ENCODE measurements at regions not wholly inside any gene's neighbourhood (a gene's known extent, or its start where the extent isn't known, plus 50 kb on each side); places are given as distances from the start of the nearest gene placed in this dataset.
A peak's percentile ranks its signal among the peaks of the same experiment; 100 is the strongest.

GRCh38 chr14:39967885-39968284 is 535.7 kb upstream of the FBXO33 start:
- no peak for DNase-seq (ENCODE audit: insufficient read length, low spot score)
- FAIRE-seq = no peak
- no peak for TF ChIP-seq CTCF (IDR thresholded peaks at IDR 0.05; ENCODE audit: insufficient read depth, missing control alignments)

- no peak for FAIRE-seq
- TF ChIP-seq CTCF (IDR thresholded peaks at IDR 0.05; ENCODE audit: insufficient read depth, missing control alignments) = no peak
- no peak for DNase-seq (ENCODE audit: insufficient read length, low spot score)
Observed at GRCh38 chr14:39957987-39958386, 525.8 kb upstream of the FBXO33 start.

GRCh38 chr14:39957290-39957689 is 525.1 kb upstream of the FBXO33 start:
- TF ChIP-seq CTCF (IDR thresholded peaks at IDR 0.05; ENCODE audit: insufficient read depth, missing control alignments) = no peak
- FAIRE-seq (no peak), DNase-seq (ENCODE audit: insufficient read length, low spot score) (no peak)

GRCh38 chr14:39956372-39956771 is 524.1 kb upstream of the FBXO33 start:
- FAIRE-seq (peak; percentile 48), DNase-seq (ENCODE audit: insufficient read length, low spot score) (no peak)
- peak; percentile 49 for TF ChIP-seq CTCF (IDR thresholded peaks at IDR 0.05; ENCODE audit: insufficient read depth, missing control alignments)

- no peak for TF ChIP-seq CTCF (IDR thresholded peaks at IDR 0.05; ENCODE audit: insufficient read depth, missing control alignments)
- no peak for FAIRE-seq
- DNase-seq (ENCODE audit: insufficient read length, low spot score) = no peak
Observed at GRCh38 chr14:39948235-39948634, 516.0 kb upstream of the FBXO33 start.

GRCh38 chr14:39946807-39947206 is 514.6 kb upstream of the FBXO33 start:
- no peak for DNase-seq (ENCODE audit: insufficient read length, low spot score)
- TF ChIP-seq CTCF (IDR thresholded peaks at IDR 0.05; ENCODE audit: insufficient read depth, missing control alignments) = no peak
- no peak for FAIRE-seq

GRCh38 chr14:39939023-39939422 is 506.8 kb upstream of the FBXO33 start:
- DNase-seq (ENCODE audit: insufficient read length, low spot score) (no peak), FAIRE-seq (no peak)
- no peak for TF ChIP-seq CTCF (IDR thresholded peaks at IDR 0.05; ENCODE audit: insufficient read depth, missing control alignments)
